ES-I3 (cell line): ENCODE measurements at regions not wholly inside any gene's neighbourhood (a gene's known extent, or its start where the extent isn't known, plus 50 kb on each side); places are given as distances from the start of the nearest gene placed in this dataset.

Experiments
- H3K36me3 ChIP-seq: 2 replicates; pipeline ENCODE4 v1.6.1; 2013; ENCODE audit warnings: mild to moderate bottlenecking, low read length, control low read depth, moderate library complexity; ENCODE audit not compliant: insufficient read depth
- H3K4me1 ChIP-seq: 2 replicates; pipeline ENCODE4 v1.6.1; 2013; ENCODE audit warnings: mild to moderate bottlenecking, control low read depth, low read length; ENCODE audit not compliant: insufficient read depth
- H3K9ac ChIP-seq: 2 replicates; pipeline ENCODE4 v1.6.1; 2013; ENCODE audit warnings: low read depth, mild to moderate bottlenecking, low read length, moderate library complexity
- H3K9me3 ChIP-seq: 2 replicates; pipeline ENCODE4 v1.6.1; 2013; ENCODE audit warnings: mild to moderate bottlenecking, low read length, moderate library complexity; ENCODE audit not compliant: control insufficient read depth, insufficient read depth

DNA sequence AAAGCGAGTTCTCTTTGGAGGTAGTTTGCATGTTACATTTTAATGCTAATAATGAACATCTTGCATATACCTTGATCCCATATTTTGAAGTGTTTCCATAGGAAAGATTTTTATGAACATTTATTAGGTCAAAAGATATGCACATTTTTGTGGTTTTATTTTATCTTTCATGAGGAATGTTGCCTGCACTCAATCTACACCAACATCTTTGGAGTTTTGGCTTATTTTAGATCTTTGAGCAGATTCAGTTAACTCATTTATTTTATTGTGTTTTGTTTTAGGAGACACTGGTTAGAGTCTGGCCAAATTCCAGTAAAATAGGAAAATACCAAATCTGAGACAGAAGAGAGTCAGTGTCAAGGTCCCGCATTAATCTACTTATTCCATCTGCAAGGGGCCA lies 540.9 kb downstream of the RNF144A start:
- Histone ChIP-seq H3K36me3 (no peaks in the 10 kb centered on the region), H3K4me1 (no peaks in the 10 kb centered on the region), H3K9me3 (no peaks in the 10 kb centered on the region), H3K9ac (no peak overlapping the region)

DNA sequence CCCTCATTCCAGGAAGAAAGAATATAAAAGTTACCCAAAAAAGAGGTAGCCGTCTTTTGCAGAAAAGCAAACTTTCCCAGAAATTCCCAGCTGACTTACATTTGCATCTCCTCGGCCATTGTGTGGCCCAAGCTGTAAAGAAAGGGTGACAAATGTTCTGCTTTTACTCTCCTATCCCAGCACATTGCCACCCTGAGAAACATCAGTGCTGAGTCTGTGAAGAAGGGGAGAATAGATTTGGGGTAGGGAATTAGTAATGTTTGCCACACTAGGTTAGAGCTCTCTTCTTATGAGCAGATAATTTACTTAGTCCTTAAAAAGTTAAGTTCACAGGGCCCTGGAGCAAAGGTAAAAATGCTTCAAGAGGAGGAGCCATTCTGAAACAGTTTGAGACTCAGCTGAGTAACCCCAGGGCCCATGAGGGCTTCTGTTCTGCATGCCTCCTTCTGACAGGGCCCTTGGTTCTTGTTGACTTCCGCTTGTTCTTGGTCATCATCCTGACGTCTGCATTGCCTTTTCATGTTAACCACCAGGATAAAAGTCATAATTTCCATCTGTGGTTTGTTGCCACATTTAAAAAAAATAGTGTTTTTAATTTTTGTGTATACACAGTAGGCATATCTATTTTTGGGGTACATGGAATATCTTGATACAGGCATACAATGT lies 550.7 kb downstream of the RNF144A start:
- Histone ChIP-seq H3K4me1 (peaks cover 6% of the 10 kb centered on the region; the same call in 1 of the 2 replicates), H3K36me3 (no peaks in the 10 kb centered on the region), H3K9me3 (no peaks in the 10 kb centered on the region), H3K9ac (no peak overlapping the region)

DNA sequence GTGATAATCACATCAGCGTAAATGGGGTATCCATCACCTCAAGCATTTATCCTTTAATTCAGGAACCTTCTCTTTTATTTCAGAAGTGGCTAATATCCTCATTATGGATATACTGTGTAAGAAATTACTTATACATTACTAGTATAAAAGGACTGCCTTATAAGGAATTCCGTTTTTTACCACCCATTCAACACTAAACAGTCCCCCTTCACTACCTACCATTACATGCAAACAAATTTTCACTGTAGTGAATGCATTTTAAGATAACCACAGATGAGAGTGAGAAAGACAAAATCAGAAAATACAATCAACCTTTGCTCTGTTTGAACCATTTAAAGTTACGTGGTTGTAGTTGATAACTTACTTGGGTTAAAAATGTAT lies 551.2 kb downstream of the RNF144A start:
- no peaks in the 10 kb centered on the region for H3K9me3 ChIP-seq
- no peaks in the 10 kb centered on the region for H3K36me3 ChIP-seq
- peaks cover 6% of the 10 kb centered on the region; the same call in 1 of the 2 replicates for H3K4me1 ChIP-seq
- H3K9ac ChIP-seq = no peak overlapping the region

DNA sequence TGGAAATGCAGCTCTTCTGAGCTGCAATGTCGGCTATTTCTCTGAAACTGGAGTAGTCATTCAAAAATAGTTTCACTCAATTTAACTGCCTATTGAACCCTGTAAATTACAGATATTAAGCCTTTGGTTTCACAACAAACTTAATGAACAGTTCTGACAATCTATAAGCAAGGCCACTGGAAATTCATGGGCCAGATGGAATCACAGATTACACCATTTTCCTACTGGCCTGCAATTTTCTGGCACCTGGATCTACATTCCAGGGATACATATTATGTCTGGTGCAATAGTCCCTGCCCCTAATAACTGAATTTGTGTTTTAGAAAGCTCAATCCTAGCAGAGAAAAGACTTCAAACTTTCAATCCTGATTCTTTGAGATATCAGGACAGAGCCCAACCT lies 551.7 kb downstream of the RNF144A start:
- H3K36me3 ChIP-seq = no peaks in the 10 kb centered on the region
- no peaks in the 10 kb centered on the region for H3K9me3 ChIP-seq
- H3K9ac ChIP-seq = no peak overlapping the region
- H3K4me1 ChIP-seq = peaks cover 6% of the 10 kb centered on the region; the same call in 1 of the 2 replicates

DNA sequence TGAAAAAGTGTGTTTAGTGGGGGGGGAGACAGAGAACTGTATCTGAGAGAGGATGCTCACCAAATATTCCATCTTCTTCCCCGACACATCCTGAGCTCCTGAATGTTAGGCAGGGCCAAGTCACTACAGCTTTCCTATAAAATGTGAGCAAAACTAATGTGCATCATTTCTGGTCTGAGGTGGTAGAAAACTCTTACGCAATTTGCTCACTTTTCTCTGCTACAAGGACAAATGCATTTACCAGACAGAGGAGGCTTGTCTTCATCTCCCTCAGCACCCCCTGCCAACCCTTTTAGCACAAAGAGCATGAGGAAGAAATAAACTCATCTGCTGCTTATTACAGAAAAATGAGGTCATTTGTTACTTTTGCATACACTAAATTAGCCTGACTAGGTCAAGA lies 554.0 kb downstream of the RNF144A start:
- H3K36me3 ChIP-seq = no peaks in the 10 kb centered on the region
- no peaks in the 10 kb centered on the region for H3K9me3 ChIP-seq
- no peak overlapping the region for H3K9ac ChIP-seq
- peaks cover 6% of the 10 kb centered on the region; the same call in 1 of the 2 replicates for H3K4me1 ChIP-seq

DNA sequence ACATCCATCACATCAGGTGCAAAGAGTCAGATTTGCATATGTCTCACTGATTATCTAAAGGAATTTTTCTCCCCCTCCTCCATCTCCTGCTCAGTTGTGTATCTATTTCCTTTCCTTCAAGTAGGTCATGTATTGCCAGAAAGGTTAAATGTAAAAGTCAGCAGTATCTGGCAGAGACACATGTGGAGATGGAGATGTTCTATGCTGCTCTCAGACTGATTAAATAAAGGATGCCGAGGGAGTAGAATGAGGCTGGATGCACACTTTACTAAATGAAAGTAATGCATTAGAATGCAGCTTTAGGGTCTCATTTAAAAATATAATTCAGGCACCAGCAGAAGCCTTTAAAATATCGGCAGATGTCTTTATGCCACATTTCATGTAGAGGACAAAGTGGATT lies 555.3 kb downstream of the RNF144A start:
- peaks cover 6% of the 10 kb centered on the region; the same call in 1 of the 2 replicates for H3K4me1 ChIP-seq
- no peak overlapping the region for H3K9ac ChIP-seq
- no peaks in the 10 kb centered on the region for H3K9me3 ChIP-seq
- H3K36me3 ChIP-seq = no peaks in the 10 kb centered on the region

DNA sequence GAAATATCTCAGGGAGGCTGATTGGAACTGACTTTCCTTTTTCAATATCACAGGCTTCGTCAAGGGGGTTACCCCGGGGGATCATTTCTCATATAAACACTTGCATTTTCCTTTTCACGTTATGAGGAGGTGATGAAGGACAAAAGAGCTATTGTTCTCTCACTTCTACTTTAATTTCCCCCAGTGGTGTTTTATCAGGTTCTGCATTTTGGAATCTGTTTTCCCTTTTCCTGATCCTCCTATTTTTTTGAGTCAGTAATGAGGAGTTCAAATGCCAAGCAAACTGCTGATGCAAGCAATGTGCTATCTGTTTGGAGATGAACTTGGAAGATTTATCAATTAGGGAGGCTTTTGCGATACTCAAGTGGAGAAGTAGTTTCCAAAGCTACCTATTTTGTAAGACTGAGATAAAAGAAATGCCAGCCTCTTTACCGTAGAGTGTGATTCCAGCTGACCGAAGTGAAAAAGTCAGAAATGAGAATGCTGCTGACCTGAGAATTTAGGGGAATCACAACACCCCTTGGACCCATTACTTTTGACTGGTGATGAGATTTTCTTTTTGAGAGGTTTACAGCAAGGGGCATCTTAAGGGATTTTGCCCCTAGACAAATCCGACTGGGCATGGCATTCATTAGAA lies 556.0 kb downstream of the RNF144A start:
- no peaks in the 10 kb centered on the region for H3K36me3 ChIP-seq
- H3K9me3 ChIP-seq = no peaks in the 10 kb centered on the region
- H3K4me1 ChIP-seq = no peaks in the 10 kb centered on the region
- H3K9ac ChIP-seq = no peak overlapping the region

DNA sequence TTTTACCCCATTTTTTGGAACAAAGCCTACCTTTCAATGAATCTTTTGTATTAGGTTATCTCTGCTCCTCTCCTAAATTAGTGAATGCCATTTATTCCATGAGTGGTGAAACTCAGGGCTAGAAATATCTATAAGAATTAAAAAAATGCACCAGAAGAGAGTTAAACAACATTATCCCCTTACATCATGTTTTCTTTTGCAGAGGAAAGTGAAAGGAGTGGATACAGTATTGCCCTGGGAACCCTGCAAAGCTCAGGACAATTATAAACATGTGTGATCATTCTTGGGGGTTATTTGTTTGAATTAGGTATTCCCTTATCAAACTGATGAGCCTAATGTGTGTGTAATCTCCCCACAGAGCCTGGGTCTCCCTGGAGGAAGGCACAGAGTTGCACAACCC lies 559.2 kb downstream of the RNF144A start:
- Histone ChIP-seq H3K4me1 (no peaks in the 10 kb centered on the region), H3K36me3 (no peaks in the 10 kb centered on the region), H3K9me3 (no peaks in the 10 kb centered on the region), H3K9ac (no peak overlapping the region)

DNA sequence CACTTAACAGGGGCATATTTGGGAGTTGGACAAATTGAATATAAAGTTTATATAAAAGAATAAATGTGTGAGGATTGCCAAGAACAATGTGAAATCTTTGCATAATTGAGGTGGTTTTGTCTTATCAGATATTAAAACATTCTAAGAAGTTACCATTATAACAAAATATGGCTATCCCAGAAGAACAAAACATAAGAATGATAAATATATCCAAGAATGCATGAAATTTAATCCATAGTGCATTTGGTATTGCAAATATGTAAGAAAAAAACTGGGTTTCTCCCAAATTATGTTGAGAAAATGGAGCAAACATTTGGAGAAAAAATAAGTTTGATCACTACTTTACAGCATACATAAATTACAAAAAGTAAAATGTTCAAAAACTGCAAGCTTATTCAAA lies 562.4 kb downstream of the RNF144A start:
- H3K36me3 ChIP-seq = no peaks in the 10 kb centered on the region
- no peaks in the 10 kb centered on the region for H3K9me3 ChIP-seq
- H3K9ac ChIP-seq = no peak overlapping the region
- H3K4me1 ChIP-seq = no peaks in the 10 kb centered on the region

DNA sequence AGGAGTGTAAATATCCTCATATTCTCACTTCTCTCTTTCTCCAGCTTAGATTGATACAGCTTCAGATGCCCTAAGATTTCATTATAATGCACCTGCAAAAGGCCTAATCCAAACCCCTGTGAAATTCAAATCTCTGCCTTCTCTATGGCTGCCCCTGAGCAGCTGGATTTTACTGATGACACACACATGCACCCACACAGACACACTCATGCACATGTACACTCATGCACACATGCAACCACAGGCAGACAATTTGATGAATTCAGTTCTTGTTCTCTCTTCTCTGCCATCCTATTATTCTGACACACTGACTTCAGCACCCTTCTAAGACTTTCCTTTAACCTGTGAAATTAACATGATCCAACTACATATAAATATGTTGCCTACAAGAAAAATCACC lies 563.2 kb downstream of the RNF144A start:
- H3K36me3 ChIP-seq = no peaks in the 10 kb centered on the region
- H3K4me1 ChIP-seq = no peaks in the 10 kb centered on the region
- H3K9ac ChIP-seq = no peak overlapping the region
- no peaks in the 10 kb centered on the region for H3K9me3 ChIP-seq

DNA sequence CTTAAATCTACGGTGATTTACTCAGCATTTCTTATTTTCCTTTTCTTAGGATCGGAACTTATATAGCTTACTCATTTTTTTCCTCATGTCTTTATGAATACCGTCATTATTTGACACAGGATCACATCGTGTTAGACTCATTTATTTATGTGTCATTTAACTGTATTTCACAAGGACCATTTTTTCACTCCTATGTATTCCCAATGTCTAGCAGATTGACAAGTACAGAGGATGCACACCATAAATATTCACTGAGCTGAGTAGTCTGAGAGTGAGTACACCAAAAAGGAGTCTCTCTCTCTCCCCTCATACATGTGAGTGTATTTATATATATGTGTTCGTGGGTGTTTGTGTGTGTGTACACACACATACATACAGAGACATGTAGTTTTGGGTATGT lies 573.5 kb downstream of the RNF144A start:
- Histone ChIP-seq H3K9me3 (no peaks in the 10 kb centered on the region; the same call in 1 of the 2 replicates), H3K4me1 (no peaks in the 10 kb centered on the region), H3K36me3 (no peaks in the 10 kb centered on the region), H3K9ac (no peak overlapping the region)

DNA sequence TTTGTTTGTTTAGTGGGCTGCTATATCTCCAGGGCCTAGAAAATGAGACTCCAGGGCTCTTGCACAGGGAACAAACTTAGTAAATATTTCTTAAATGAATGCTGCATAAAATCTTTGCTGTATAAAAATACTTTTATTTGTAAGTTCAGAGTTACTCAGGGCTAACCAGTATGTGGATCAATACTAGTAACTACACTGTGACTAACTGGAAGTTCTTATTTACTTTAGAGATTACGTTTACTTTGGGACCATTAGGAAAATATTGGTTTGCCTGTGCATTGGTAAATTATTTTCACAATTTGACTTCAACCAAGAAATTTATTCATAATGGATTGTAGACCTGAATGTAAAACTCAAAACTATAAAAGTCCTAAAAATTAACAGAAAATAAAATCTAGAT lies 575.5 kb downstream of the RNF144A start:
- Histone ChIP-seq H3K9me3 (no peaks in the 10 kb centered on the region; the same call in 1 of the 2 replicates), H3K36me3 (no peaks in the 10 kb centered on the region), H3K9ac (no peak overlapping the region), H3K4me1 (peaks cover 9% of the 10 kb centered on the region)

DNA sequence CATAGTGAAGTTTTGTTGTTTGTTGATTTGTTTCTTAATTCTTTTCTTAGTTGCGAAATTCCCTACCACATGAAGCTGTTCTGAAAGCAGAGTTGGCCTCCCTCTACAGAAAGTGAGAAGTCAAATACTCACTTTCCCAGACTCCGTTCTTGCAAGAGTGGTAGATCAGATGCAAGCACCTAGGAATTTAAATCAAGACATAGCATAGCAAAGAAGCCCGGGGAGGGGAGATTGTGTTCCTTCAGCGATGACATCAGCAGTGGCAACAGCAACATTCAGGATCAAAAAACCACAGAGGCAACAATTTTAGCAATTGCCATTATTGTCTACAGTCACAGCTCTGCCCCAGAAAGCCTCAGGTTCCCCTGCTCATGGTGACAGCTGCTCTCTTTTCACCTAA lies 580.0 kb downstream of the RNF144A start:
- Histone ChIP-seq H3K9ac (no peak overlapping the region), H3K4me1 (peaks cover 9% of the 10 kb centered on the region), H3K9me3 (no peaks in the 10 kb centered on the region; the same call in 1 of the 2 replicates), H3K36me3 (no peaks in the 10 kb centered on the region)

DNA sequence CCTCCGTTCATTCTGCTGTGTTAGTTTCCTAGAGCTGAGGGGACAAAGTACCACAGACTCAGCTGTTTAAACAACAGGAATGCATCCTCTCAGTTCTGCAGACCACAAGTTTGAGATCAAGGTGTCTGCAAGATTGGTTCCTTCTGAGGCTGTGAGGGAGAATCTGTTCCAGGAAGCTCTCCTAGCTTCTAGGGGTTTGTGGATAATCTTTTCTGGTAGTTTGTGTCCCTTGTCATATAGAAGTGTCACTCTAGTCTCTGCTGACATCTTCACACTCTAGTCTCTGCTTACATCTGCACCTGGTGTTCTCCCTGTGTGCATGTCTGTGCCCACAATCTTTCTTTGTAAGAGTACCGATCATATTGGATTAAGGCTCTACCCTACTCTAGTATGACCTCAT lies 581.8 kb downstream of the RNF144A start:
- Histone ChIP-seq H3K4me1 (peaks cover 9% of the 10 kb centered on the region), H3K9me3 (no peaks in the 10 kb centered on the region; the same call in 1 of the 2 replicates), H3K9ac (no peak overlapping the region), H3K36me3 (no peaks in the 10 kb centered on the region)

DNA sequence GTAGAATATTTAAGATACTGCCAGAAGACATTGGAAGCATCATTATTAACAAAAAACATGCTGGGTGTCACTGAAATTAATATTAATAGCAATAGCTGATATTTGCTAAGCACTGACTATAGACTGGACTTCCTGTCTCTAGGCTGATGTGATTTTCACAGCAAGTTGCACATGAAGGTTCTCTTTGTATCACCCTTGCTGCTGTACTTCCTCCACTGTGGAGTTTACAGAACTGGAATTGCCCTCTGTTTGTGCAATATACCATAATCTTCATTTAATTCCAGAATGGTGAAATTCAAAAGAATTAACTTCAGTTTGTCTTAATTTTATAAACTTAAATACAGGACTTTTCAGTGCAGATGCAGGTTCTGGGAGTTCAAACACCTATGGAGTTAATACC lies 585.1 kb downstream of the RNF144A start:
- Histone ChIP-seq H3K4me1 (peaks cover 2% of the 10 kb centered on the region), H3K9ac (no peak overlapping the region), H3K36me3 (no peaks in the 10 kb centered on the region), H3K9me3 (no peaks in the 10 kb centered on the region; the same call in 1 of the 2 replicates)
